ENCODE measurements at regions not wholly inside any gene's neighbourhood (a gene's known extent, or its start where the extent isn't known, plus 50 kb on each side); places are given as distances from the start of the nearest gene placed in this dataset.

- DNase-seq (ENCODE audit: low spot score) (no peak), ATAC-seq (ENCODE audit: low FRiP score) (no peak)
Measured at GRCh38 chr6:14058029-14058695, 59.4 kb upstream of the CD83 start.

GRCh38 chr6:14058735-14059134, 58.8 kb upstream of the CD83 start:
- ATAC-seq (ENCODE audit: low FRiP score) (no peak), DNase-seq (ENCODE audit: low spot score) (no peak)
- TF ChIP-seq CTCF (IDR thresholded peaks at IDR 0.05): no peak

More at GRCh38 chr6:14058029-14058695, 59.4 kb upstream of the CD83 start:
- TF ChIP-seq CTCF (IDR thresholded peaks at IDR 0.05): no peak

- ATAC-seq (ENCODE audit: low FRiP score): no peak
- no peak for TF ChIP-seq CTCF (IDR thresholded peaks at IDR 0.05)
- no peak for DNase-seq (ENCODE audit: low spot score)
Measured at GRCh38 chr6:14059791-14060436, 57.7 kb upstream of the CD83 start.

GRCh38 chr6:14060971-14061370, 56.6 kb upstream of the CD83 start:
- DNase-seq (ENCODE audit: low spot score) (no peak), ATAC-seq (ENCODE audit: low FRiP score) (no peak)
- no peak for TF ChIP-seq CTCF (IDR thresholded peaks at IDR 0.05)

- ATAC-seq (ENCODE audit: low FRiP score): no peak
- no peak for DNase-seq (ENCODE audit: low spot score)
- TF ChIP-seq CTCF (IDR thresholded peaks at IDR 0.05): no peak
Measured at GRCh38 chr6:14061643-14062042, 55.9 kb upstream of the CD83 start.

- TF ChIP-seq CTCF (IDR thresholded peaks at IDR 0.05): no peak
- ATAC-seq (ENCODE audit: low FRiP score) (no peak), DNase-seq (ENCODE audit: low spot score) (no peak)
Measured at GRCh38 chr6:14062345-14063029, 55.1 kb upstream of the CD83 start.
